ENCODE measurements at regions not wholly inside any gene's neighbourhood (a gene's known extent, or its start where the extent isn't known, plus 50 kb on each side); places are given as distances from the start of the nearest gene placed in this dataset.

DNA sequence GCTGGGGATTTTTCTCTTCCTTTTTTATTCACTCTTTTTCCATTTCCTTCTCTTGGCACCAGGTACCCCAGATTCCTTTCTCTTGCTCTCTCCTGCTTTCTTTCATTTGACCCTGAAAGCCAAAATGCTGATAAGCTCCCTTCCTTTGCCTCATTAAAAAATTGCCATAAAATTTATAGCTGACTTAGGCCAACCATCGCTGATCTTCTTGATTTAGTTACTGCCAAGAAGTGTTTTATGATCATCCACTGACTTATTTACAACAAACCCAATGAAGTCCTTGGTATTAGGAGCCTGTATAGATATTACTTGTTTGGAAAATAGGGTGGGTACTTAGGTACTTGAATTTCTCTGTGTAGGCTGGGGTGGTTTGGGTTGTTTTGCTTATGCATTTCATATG, 173.2 kb upstream of the PHYHIPL start:
- no peak for DNase-seq
- TF ChIP-seq, protein P1, sequence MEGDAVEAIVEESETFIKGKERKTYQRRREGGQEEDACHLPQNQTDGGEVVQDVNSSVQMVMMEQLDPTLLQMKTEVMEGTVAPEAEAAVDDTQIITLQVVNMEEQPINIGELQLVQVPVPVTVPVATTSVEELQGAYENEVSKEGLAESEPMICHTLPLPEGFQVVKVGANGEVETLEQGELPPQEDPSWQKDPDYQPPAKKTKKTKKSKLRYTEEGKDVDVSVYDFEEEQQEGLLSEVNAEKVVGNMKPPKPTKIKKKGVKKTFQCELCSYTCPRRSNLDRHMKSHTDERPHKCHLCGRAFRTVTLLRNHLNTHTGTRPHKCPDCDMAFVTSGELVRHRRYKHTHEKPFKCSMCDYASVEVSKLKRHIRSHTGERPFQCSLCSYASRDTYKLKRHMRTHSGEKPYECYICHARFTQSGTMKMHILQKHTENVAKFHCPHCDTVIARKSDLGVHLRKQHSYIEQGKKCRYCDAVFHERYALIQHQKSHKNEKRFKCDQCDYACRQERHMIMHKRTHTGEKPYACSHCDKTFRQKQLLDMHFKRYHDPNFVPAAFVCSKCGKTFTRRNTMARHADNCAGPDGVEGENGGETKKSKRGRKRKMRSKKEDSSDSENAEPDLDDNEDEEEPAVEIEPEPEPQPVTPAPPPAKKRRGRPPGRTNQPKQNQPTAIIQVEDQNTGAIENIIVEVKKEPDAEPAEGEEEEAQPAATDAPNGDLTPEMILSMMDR (IDR thresholded peaks at IDR 0.05), result no peak
- Histone ChIP-seq H3K36me3 (ENCODE audit: low read depth) (no peaks in the 10 kb centered on the region), H3K4me3 (no peak overlapping the region), H3K4me1 (ENCODE audit: low read depth) (no peaks in the 10 kb centered on the region), H3K9me3 (no peaks in the 10 kb centered on the region)
- no peak for ATAC-seq
- intact Hi-C loops (cut with DNase I, micrococcal nuclease), result no loop called here

DNA sequence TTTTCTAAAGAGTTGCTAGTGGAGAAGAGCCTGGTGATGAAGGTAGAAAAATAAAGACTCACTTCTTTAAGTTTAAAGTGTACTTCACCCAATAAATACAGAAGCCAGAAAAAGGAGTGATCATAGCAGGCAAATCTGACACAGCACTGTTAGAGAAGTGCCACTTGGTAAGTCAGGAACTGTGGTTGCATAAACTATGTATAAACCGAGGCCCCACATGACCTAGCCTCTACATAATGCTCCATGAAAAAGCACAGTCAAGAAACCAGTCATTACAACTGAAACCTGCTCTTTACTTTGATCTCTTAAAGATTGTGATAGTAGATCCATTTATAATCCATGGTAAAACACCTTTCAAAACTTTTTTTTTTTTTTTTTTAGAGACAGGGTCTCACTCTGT, 172.1 kb upstream of the PHYHIPL start:
- TF ChIP-seq, protein P1 (IDR thresholded peaks at IDR 0.05), result no peak
- H3K4me1 ChIP-seq (ENCODE audit: low read depth), result no peaks in the 10 kb centered on the region
- no peak for ATAC-seq
- no peak for DNase-seq
- no peak overlapping the region for H3K4me3 ChIP-seq
- H3K9me3 ChIP-seq, result no peaks in the 10 kb centered on the region
- H3K36me3 ChIP-seq (ENCODE audit: low read depth), result no peaks in the 10 kb centered on the region
- intact Hi-C loops (cut with DNase I, micrococcal nuclease), result no loop called here

DNA sequence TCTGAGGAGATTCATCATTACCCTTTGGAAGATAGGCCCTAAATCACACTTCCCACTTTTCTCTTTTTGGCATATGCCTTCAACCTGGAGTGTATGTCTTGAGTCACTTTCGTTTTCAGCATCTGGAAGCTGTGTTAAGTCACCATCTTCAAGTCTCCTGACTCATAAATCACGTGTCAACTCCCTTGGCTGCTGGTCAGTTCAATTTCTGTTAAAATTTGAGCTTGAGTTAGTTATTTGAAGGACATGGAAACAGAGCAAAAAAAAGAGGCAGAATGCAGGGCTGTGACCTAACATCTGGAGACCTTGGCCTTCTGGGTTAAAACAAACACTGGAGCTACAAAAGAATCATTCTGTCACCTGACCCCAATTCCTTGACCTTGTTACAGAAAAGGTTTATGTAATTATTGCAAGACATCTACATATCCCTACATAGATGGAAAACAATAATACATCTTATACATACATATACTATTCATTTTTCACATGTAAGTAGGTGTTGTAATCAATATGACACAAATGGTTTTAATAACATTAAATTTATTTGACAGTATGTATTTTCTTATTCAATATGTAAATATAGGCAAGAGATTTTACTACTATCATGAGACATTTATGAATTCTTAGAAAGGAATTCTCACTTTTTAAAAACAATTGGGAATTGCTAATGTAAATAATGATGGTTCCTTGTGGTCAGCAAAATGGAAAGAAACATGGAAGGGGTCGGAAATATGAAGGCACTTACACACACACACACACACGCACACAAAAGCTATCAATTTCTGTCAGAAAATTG, 169.7 kb upstream of the PHYHIPL start:
- ATAC-seq (no peak), DNase-seq (peak in 1 of 3 donors; percentile 4)
- no peaks in the 10 kb centered on the region for H3K4me1 ChIP-seq (ENCODE audit: low read depth)
- intact Hi-C loops (cut with DNase I, micrococcal nuclease), result no loop called here
- TF ChIP-seq, protein P1 (IDR thresholded peaks at IDR 0.05), result no peak
- no peak overlapping the region for H3K4me3 ChIP-seq
- no peaks in the 10 kb centered on the region for H3K36me3 ChIP-seq (ENCODE audit: low read depth)
- H3K9me3 ChIP-seq, result no peaks in the 10 kb centered on the region

DNA sequence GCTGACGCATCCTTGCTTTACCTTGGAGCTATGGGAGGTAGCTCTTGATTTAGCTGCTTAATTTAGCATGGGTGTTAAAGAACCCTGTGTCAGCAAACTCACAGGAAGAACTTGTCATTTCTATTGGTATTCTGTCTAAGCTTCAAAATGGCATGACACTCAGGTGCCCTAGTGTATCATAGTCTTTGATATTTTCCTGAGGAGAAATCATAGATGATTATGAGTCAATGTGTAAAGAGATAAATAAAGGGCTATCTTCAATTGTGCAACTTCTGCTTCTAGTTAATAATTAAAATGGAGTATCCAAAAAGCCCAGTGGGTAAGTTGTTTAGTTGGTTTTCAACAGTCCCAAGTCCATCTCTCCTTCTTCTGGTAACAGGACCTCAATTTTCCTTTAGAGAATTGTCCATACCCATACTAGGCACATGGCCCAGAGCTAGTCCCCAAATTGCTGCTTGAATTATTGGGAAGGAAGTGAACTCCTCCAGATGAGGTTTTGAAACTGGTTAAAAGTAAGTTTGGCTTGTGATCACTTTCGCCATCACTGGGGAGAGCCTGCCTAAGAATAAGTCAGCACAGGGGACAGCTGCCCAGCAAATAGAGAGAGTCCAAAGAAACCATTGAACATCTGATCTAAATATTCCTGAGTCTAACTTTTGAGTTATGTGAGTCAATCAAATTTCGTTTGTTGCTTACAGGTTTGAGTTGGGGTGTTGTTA, 169.0 kb upstream of the PHYHIPL start:
- no peak for DNase-seq
- no peaks in the 10 kb centered on the region for H3K4me1 ChIP-seq (ENCODE audit: low read depth)

DNA sequence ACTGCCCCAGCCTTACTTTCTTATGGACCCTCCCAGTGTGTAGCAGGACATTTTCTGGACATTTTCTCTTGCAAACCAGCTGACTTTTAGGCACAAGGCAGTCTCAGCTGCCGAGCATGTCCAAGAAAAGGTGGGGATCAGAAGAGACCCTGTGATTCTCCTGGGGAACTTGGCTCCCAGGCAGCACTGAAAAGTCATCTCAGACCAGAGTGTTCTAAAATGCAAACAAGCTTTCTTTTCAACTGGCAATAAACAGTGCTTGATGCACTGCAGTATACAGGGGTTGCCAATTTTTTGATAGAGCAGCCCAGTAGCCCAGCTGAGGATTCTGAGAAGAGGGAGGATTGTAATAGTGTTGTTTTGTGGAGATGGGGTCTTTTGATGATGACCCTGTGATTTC, 168.0 kb upstream of the PHYHIPL start:
- no peaks in the 10 kb centered on the region for H3K4me1 ChIP-seq (ENCODE audit: low read depth)
- TF ChIP-seq, protein P1 (IDR thresholded peaks at IDR 0.05), result no peak
- no peaks in the 10 kb centered on the region for H3K36me3 ChIP-seq (ENCODE audit: low read depth)
- no peak for ATAC-seq
- no peaks in the 10 kb centered on the region for H3K9me3 ChIP-seq
- intact Hi-C loops (cut with DNase I, micrococcal nuclease), result no loop called here
- H3K4me3 ChIP-seq, result no peak overlapping the region
- no peak for DNase-seq

More for the DNA sequence above, 169.0 kb upstream of the PHYHIPL start:
- H3K9me3 ChIP-seq, result no peaks in the 10 kb centered on the region
- TF ChIP-seq, protein P1 (IDR thresholded peaks at IDR 0.05), result no peak
- no peak for ATAC-seq
- no peaks in the 10 kb centered on the region for H3K36me3 ChIP-seq (ENCODE audit: low read depth)
- H3K4me3 ChIP-seq, result no peak overlapping the region
- intact Hi-C loops (cut with DNase I, micrococcal nuclease), result no loop called here
